ENCODE measurements at regions not wholly inside any gene's neighbourhood (a gene's known extent, or its start where the extent isn't known, plus 50 kb on each side); places are given as distances from the start of the nearest gene placed in this dataset.

DNA sequence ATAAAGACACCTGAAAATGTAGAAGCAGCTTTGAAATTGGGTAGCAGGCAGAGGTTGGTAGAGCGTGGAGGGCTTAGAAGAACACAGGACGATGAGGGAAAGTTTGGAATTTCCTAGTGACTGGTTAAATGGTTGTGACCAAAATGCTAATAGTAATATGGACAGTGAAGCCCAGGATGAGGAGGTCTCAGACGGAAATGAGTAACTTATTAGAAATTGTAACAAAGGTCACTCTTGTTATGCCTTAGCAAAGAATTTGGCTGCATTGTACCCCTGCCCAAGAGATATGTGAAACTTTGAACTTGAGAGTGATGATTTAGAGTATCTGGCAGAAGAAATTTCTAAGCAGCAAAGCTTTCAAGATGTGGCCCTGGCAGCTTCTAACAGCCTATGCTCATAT lies 382.5 kb downstream of the KCNN2 start:
- WGBS, 3 donors, result 64 to 76% (median 69%) methylated on average over 3 of the region's 3 CpGs
- DNase-seq, result no peak
- Histone ChIP-seq H3K36me3 (no peaks in the 10 kb centered on the region), H3K9me3 (no peaks in the 10 kb centered on the region), H3K4me3 (no peak overlapping the region), H3K27me3 (no peaks in the 10 kb centered on the region), H3K27ac (no peak overlapping the region), H3K4me1 (ENCODE audit: insufficient read depth) (no peaks in the 10 kb centered on the region)
- TF ChIP-seq EP300 (IDR thresholded peaks at IDR 0.05) (no peak), POLR2A (IDR thresholded peaks at IDR 0.05) (no peak)
- TF ChIP-seq, protein P1, sequence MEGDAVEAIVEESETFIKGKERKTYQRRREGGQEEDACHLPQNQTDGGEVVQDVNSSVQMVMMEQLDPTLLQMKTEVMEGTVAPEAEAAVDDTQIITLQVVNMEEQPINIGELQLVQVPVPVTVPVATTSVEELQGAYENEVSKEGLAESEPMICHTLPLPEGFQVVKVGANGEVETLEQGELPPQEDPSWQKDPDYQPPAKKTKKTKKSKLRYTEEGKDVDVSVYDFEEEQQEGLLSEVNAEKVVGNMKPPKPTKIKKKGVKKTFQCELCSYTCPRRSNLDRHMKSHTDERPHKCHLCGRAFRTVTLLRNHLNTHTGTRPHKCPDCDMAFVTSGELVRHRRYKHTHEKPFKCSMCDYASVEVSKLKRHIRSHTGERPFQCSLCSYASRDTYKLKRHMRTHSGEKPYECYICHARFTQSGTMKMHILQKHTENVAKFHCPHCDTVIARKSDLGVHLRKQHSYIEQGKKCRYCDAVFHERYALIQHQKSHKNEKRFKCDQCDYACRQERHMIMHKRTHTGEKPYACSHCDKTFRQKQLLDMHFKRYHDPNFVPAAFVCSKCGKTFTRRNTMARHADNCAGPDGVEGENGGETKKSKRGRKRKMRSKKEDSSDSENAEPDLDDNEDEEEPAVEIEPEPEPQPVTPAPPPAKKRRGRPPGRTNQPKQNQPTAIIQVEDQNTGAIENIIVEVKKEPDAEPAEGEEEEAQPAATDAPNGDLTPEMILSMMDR (IDR thresholded peaks at IDR 0.05), result no peak
- intact Hi-C loops (cut with DNase I), result no loop called here

DNA sequence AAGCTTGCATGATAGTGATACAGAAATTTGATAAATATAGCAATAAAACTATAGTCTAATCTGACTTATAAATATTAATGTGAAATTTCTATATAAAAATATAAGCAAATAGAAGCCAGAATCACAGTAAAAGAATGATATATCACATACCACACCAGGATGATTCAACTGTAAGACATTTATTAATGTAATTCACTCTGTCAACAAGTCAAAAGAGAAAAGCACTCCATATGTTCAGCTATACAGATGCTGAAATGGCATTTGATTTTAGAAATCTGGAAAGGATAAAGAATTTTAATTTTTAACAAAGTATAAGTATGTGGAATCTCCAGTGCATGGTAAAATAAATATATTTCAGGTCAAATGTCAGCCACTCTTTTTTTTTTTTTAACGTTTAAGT lies 372.4 kb downstream of the KCNN2 start:
- Histone ChIP-seq H3K27ac (no peak overlapping the region), H3K4me3 (no peak overlapping the region), H3K4me1 (ENCODE audit: insufficient read depth) (no peaks in the 10 kb centered on the region), H3K27me3 (no peaks in the 10 kb centered on the region), H3K36me3 (no peaks in the 10 kb centered on the region), H3K9me3 (no peaks in the 10 kb centered on the region)
- DNase-seq, result no peak
- intact Hi-C loops (cut with DNase I), result no loop called here
- WGBS, 3 donors, result 39 to 58% (median 56%) methylated on average over 1 of the region's 1 CpG
- TF ChIP-seq, protein P1 (IDR thresholded peaks at IDR 0.05), result no peak

DNA sequence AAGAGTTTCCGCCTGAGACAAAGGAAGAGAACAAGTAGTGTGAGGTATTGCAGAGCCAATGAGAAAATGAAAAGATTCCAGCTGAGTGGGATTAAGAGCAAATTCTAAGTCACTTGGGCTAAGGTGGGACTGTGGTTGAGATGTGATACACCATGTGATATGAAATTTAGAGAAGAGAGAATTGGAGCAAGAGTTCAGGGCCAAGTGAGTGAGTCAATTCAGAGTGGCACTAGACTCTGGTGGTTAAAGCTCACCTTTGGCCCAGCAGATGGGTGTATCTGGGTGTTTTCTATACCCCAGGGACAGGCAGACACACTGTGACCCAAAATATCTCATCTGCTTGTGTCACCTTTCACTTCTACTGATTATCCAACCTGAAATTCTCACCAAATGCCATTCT lies 368.1 kb downstream of the KCNN2 start:
- intact Hi-C loops (cut with DNase I), result no loop called here
- 81 to 95% (median 84%) methylated on average over 1 of the region's 1 CpG for WGBS, 3 donors

DNA sequence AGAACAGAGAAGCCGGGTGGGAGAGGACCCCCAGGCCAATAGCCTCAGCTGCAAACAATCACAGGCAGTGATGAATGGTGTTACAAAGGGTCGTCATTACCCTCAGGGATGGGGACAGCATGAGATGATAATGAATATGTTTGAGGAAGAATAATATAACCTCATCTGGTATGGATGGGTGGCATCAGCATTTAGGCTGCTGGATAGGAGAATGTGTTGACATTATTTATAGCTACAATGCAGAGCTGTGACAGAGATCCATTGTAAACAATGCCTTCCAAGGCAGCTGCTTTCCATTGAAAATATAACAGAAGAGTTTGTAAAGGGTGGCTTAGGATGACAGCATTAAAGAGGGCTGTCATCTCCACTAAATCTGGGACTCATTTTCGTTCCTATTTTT lies 365.5 kb downstream of the KCNN2 start:
- no peaks in the 10 kb centered on the region for H3K36me3 ChIP-seq
- H3K9me3 ChIP-seq, result no peaks in the 10 kb centered on the region
- intact Hi-C loops (cut with DNase I), result no loop called here
- no peak overlapping the region for H3K4me3 ChIP-seq
- no peak overlapping the region for H3K27ac ChIP-seq
- H3K4me1 ChIP-seq (ENCODE audit: insufficient read depth), result no peaks in the 10 kb centered on the region
- WGBS, 3 donors, result 34 to 54% (median 36%) methylated on average over 3 of the region's 3 CpGs
- TF ChIP-seq, protein P1 (IDR thresholded peaks at IDR 0.05), result no peak
- no peak for TF ChIP-seq EP300 (IDR thresholded peaks at IDR 0.05)
- no peak for TF ChIP-seq POLR2A (IDR thresholded peaks at IDR 0.05)
- no peak for DNase-seq
- H3K27me3 ChIP-seq, result no peaks in the 10 kb centered on the region

More for the DNA sequence above, 368.1 kb downstream of the KCNN2 start:
- Histone ChIP-seq H3K4me3 (no peak overlapping the region), H3K27ac (no peak overlapping the region), H3K36me3 (no peaks in the 10 kb centered on the region), H3K9me3 (no peaks in the 10 kb centered on the region), H3K4me1 (ENCODE audit: insufficient read depth) (no peaks in the 10 kb centered on the region), H3K27me3 (no peaks in the 10 kb centered on the region)
- no peak for DNase-seq
- TF ChIP-seq, protein P1 (IDR thresholded peaks at IDR 0.05), result no peak
- TF ChIP-seq POLR2A (IDR thresholded peaks at IDR 0.05) (no peak), EP300 (IDR thresholded peaks at IDR 0.05) (no peak)

DNA sequence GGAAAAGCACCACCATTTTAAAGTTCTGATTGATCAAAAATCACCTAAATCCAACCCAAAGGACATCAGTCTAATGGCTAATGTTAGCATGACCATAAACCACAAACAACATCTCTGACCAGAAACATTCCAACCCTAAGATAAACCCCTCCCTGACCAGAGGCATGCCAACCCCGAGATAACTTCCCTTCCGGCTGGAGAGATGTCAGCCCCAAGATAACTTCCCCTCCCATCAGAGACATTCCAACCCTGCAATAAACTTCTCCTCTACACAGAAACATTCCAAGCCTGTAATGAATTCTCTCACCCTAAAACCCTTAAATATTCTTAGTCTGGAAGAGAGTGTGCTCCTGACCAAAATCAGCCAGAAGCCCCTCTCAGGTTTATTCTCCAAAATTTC lies 364.3 kb downstream of the KCNN2 start:
- intact Hi-C loops (cut with DNase I), result no loop called here
- Histone ChIP-seq H3K36me3 (no peaks in the 10 kb centered on the region), H3K4me1 (ENCODE audit: insufficient read depth) (no peaks in the 10 kb centered on the region), H3K27me3 (no peaks in the 10 kb centered on the region), H3K9me3 (no peaks in the 10 kb centered on the region), H3K4me3 (no peak overlapping the region), H3K27ac (no peak overlapping the region)
- no peak for DNase-seq
- WGBS, 3 donors, result 17 to 26% (median 20%) methylated on average over 2 of the region's 2 CpGs
- TF ChIP-seq, protein P1 (IDR thresholded peaks at IDR 0.05), result no peak
- no peak for TF ChIP-seq POLR2A (IDR thresholded peaks at IDR 0.05)
- TF ChIP-seq EP300 (IDR thresholded peaks at IDR 0.05), result no peak
